Chondrocyte (in vitro differentiated cells): ENCODE measurements at regions not wholly inside any gene's neighbourhood (a gene's known extent, or its start where the extent isn't known, plus 50 kb on each side); places are given as distances from the start of the nearest gene placed in this dataset.
A peak's percentile ranks its signal among the peaks of the same experiment; 100 is the strongest.

Source experiments
- DNase-seq: peaks from one replicate; pipeline ENCODE4 v3.0.0; 2021; ENCODE audit warnings: mixed read lengths, low spot score
- H3K27ac Mint-ChIP-seq: one replicate; pipeline ENCODE4 v1.8.0; 2021; ENCODE audit warnings: mild to moderate bottlenecking, moderate library complexity, mixed read lengths; ENCODE audit not compliant: unreplicated experiment
- H3K27me3 Mint-ChIP-seq: 2 replicates; pipeline ENCODE4 v1.8.0; 2021; ENCODE audit warnings: low read depth, mixed read lengths
- H3K36me3 Mint-ChIP-seq: 2 replicates; pipeline ENCODE4 v1.8.0; 2021; ENCODE audit warnings: low read depth, mixed read lengths
- H3K4me1 Mint-ChIP-seq: 2 replicates; pipeline ENCODE4 v1.8.0; 2021; ENCODE audit warnings: low read depth, mild to moderate bottlenecking, mixed read lengths
- H3K4me3 Mint-ChIP-seq: one replicate; pipeline ENCODE4 v1.8.0; 2021; ENCODE audit warnings: mild to moderate bottlenecking, moderate library complexity, mixed read lengths; ENCODE audit not compliant: unreplicated experiment
- H3K9me3 Mint-ChIP-seq: 2 replicates; pipeline ENCODE4 v1.8.0; 2021; ENCODE audit warnings: low read depth, mixed read lengths
- TF ChIP-seq, protein P1 (sequence below): fragments of 200-600 bp; sonication (generic); IDR thresholded peaks from 2 replicates; pipeline ENCODE4 v1.5.0; 2021; ENCODE audit warnings: antibody characterized with exemption, mild to moderate bottlenecking, moderate library complexity

DNA sequence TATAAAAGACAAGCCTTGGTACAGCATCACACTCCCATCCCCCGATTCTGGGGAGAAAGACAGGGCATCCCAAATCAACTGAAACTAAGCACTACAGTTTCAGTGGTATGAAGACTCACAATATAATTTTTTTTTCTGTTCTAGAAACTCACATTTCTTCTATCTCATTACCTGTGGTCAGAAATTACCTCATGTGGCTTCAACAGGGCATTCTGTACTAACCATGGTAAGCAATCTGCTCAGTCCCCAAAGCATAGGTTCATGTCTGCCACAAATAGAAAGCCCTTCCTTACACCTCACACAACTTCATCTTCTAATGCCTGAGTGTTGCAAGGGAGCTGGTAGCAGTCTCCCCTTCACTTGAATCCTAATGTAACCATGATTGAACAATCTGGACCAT, 147.4 kb upstream of the POU2AF2 start:
- TF ChIP-seq, protein P1, sequence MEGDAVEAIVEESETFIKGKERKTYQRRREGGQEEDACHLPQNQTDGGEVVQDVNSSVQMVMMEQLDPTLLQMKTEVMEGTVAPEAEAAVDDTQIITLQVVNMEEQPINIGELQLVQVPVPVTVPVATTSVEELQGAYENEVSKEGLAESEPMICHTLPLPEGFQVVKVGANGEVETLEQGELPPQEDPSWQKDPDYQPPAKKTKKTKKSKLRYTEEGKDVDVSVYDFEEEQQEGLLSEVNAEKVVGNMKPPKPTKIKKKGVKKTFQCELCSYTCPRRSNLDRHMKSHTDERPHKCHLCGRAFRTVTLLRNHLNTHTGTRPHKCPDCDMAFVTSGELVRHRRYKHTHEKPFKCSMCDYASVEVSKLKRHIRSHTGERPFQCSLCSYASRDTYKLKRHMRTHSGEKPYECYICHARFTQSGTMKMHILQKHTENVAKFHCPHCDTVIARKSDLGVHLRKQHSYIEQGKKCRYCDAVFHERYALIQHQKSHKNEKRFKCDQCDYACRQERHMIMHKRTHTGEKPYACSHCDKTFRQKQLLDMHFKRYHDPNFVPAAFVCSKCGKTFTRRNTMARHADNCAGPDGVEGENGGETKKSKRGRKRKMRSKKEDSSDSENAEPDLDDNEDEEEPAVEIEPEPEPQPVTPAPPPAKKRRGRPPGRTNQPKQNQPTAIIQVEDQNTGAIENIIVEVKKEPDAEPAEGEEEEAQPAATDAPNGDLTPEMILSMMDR = no peak
- no peak overlapping the region for H3K27ac Mint-ChIP-seq
- no peak overlapping the region for H3K4me3 Mint-ChIP-seq
- no peak for DNase-seq
- peaks cover 4% of the 10 kb centered on the region for H3K27me3 Mint-ChIP-seq
- H3K4me1 Mint-ChIP-seq = no peaks in the 10 kb centered on the region
- H3K9me3 Mint-ChIP-seq = no peaks in the 10 kb centered on the region
- no peaks in the 10 kb centered on the region for H3K36me3 Mint-ChIP-seq

DNA sequence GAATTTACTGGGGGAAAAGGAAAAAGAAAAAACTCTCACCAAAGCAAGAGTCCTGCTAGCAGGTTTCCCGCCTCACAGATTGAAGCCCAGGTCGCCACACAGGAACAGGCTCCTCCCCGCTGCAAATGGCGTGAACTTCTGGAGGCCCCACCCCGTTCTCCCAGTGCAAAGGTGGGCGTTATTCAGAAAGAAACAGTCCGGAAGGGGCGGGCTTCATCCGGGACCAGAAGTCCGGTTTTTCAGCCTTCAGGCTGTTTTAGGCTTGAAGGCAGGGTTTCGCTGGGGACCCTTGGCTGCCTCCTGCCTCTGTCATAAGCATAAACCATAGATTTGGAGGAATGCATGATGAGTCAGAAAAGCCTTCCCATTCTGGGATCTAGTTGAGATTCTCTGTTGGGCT, 148.3 kb upstream of the POU2AF2 start:
- H3K27ac Mint-ChIP-seq = no peak overlapping the region
- TF ChIP-seq, protein P1 = no peak
- DNase-seq = peak; percentile 54
- peak overlapping the region; percentile 63 for H3K4me3 Mint-ChIP-seq
- H3K36me3 Mint-ChIP-seq = no peaks in the 10 kb centered on the region
- H3K4me1 Mint-ChIP-seq = no peaks in the 10 kb centered on the region
- H3K9me3 Mint-ChIP-seq = no peaks in the 10 kb centered on the region
- H3K27me3 Mint-ChIP-seq = no peaks in the 10 kb centered on the region

DNA sequence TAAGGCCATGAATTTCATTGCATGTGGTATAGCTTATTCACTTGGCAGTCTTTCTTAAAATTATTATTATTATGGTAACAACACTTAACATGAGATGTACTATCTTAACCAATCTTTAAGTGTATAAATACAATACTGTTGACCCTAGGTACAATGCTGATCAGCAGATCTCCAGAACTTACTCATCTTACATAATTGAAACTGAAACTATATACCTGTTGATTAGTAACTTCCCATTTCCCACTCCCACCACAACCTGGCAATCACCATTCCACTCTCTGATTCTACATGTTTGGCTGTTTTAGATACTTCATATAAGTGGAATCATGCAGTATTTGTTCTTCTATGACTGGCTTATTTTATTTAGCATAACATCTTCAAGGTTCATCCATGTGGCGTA, 150.2 kb upstream of the POU2AF2 start:
- no peak for DNase-seq
- no peaks in the 10 kb centered on the region for H3K27me3 Mint-ChIP-seq
- no peaks in the 10 kb centered on the region for H3K36me3 Mint-ChIP-seq
- no peak overlapping the region for H3K27ac Mint-ChIP-seq
- no peak overlapping the region for H3K4me3 Mint-ChIP-seq
- H3K9me3 Mint-ChIP-seq = no peaks in the 10 kb centered on the region
- H3K4me1 Mint-ChIP-seq = peaks cover 4% of the 10 kb centered on the region
- TF ChIP-seq, protein P1 = no peak

DNA sequence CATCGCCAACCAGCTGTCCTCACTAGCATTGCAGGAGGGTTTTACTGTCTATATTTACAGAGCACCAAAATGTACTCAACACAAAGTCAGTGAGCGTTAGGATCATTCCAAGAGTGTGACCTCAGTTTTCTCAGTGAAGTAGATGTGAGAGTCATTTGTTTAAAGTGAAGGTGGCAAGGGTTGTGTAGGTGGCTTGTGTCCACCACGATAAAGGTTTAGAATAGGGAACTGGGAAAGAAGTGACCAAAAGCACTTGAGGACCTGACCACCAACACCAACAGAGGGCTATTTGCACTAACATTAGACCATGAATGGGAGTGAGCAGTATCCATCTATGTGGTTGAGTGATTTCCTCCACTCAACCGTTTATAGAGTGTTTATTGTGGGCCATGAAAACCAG, 152.5 kb upstream of the POU2AF2 start:
- Mint-ChIP-seq H3K4me3 (no peak overlapping the region), H3K27me3 (peaks cover 2% of the 10 kb centered on the region), H3K36me3 (no peaks in the 10 kb centered on the region), H3K9me3 (no peaks in the 10 kb centered on the region), H3K4me1 (peaks cover 4% of the 10 kb centered on the region), H3K27ac (no peak overlapping the region)
- TF ChIP-seq, protein P1 = no peak
- no peak for DNase-seq

DNA sequence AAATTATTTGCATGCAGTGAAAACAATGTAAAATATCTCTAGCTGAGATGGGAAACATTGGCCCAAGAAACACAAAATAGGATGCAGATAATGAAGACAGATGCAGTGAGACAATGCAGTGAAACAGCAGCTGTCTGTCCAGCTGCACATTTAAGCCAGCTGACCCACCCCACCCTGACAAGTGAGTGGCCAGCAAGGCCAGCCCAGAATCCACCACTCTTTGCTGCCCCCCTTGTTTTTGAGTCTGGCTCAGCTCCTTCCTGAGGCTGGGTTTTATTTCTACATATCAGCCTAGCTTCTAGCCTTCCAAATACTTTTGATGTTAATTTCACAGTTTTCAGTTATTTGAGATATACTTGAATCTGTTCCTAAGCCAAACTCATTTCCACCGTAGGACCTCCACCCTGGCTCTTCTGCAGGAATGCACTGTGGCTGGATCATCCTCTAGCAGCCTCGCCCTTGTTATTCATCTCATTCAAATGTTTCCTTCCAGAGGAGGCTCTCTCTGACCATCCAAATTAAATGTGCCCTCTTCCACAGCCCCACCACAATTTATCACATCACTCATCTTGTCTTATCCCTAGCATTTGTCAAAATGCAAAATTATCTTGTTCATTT, 154.1 kb upstream of the POU2AF2 start:
- H3K36me3 Mint-ChIP-seq = no peaks in the 10 kb centered on the region
- no peak overlapping the region for H3K27ac Mint-ChIP-seq

More for the DNA sequence above, 154.1 kb upstream of the POU2AF2 start:
- no peaks in the 10 kb centered on the region for H3K9me3 Mint-ChIP-seq
- peaks cover 4% of the 10 kb centered on the region for H3K4me1 Mint-ChIP-seq
- no peak overlapping the region for H3K4me3 Mint-ChIP-seq
- TF ChIP-seq, protein P1 = no peak
- DNase-seq = no peak
- peaks cover 2% of the 10 kb centered on the region for H3K27me3 Mint-ChIP-seq
